ENCODE measurements at regions not wholly inside any gene's neighbourhood (a gene's known extent, or its start where the extent isn't known, plus 50 kb on each side); places are given as distances from the start of the nearest gene placed in this dataset.

- TF ChIP-seq CTCF (IDR thresholded peaks at IDR 0.05; ENCODE audit: insufficient read depth, low read depth, low read length) (no peak), EZH2 (IDR thresholded peaks at IDR 0.05; ENCODE audit: insufficient read depth, low read length) (no peak)
These were observed 57.3 kb upstream of the AGA start for GRCh38 chr4:177499537-177499936.
